ENCODE measurements at regions not wholly inside any gene's neighbourhood (a gene's known extent, or its start where the extent isn't known, plus 50 kb on each side); places are given as distances from the start of the nearest gene placed in this dataset.

GRCh38 chr4:147157860-147158701 lies 212.4 kb upstream of the TTC29 start:
- no peak for TF ChIP-seq CTCF (IDR thresholded peaks at IDR 0.05)
- TF ChIP-seq POLR2A (IDR thresholded peaks at IDR 0.05): no peak
